ENCODE measurements at regions not wholly inside any gene's neighbourhood (a gene's known extent, or its start where the extent isn't known, plus 50 kb on each side); places are given as distances from the start of the nearest gene placed in this dataset.

GRCh38 chr4:184897895-184898294, 72.1 kb upstream of the ACSL1 start:
- ATAC-seq = peak; percentile 6
- no peaks in the 10 kb centered on the region for H3K9me3 ChIP-seq
- intact Hi-C loops (cut with DNase I) = no loop called here
- H3K27ac ChIP-seq = peak overlapping the region in 1 of 2 donors; percentile 82
- H3K27me3 ChIP-seq = peaks cover 0 to 4% of the 10 kb centered on the region in 2 donors
- TF ChIP-seq, protein P1, sequence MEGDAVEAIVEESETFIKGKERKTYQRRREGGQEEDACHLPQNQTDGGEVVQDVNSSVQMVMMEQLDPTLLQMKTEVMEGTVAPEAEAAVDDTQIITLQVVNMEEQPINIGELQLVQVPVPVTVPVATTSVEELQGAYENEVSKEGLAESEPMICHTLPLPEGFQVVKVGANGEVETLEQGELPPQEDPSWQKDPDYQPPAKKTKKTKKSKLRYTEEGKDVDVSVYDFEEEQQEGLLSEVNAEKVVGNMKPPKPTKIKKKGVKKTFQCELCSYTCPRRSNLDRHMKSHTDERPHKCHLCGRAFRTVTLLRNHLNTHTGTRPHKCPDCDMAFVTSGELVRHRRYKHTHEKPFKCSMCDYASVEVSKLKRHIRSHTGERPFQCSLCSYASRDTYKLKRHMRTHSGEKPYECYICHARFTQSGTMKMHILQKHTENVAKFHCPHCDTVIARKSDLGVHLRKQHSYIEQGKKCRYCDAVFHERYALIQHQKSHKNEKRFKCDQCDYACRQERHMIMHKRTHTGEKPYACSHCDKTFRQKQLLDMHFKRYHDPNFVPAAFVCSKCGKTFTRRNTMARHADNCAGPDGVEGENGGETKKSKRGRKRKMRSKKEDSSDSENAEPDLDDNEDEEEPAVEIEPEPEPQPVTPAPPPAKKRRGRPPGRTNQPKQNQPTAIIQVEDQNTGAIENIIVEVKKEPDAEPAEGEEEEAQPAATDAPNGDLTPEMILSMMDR (IDR thresholded peaks at IDR 0.05) = no peak
- H3K4me1 ChIP-seq = peaks cover 0 to 66% of the 10 kb centered on the region in 2 donors
- no peak overlapping the region for H3K4me3 ChIP-seq
- peak in 1 of 4 donors; percentile 46 for DNase-seq
- H3K36me3 ChIP-seq = no peaks in the 10 kb centered on the region

GRCh38 chr4:184898793-184899192, 73.0 kb upstream of the ACSL1 start:
- intact Hi-C loops (cut with DNase I) = no loop called here
- Histone ChIP-seq H3K4me1 (peaks cover 0 to 64% of the 10 kb centered on the region in 2 donors), H3K36me3 (no peaks in the 10 kb centered on the region), H3K27me3 (peaks cover 0 to 4% of the 10 kb centered on the region in 2 donors), H3K4me3 (no peak overlapping the region), H3K9me3 (no peaks in the 10 kb centered on the region), H3K27ac (peak overlapping the region in 1 of 2 donors; percentile 82)
- no peak for DNase-seq
- TF ChIP-seq, protein P1 (IDR thresholded peaks at IDR 0.05) = no peak
- no peak for ATAC-seq

GRCh38 chr4:184899261-184900134, 73.7 kb upstream of the ACSL1 start:
- intact Hi-C loops (cut with DNase I) = no loop called here
- no peaks in the 10 kb centered on the region for H3K36me3 ChIP-seq
- H3K4me1 ChIP-seq = peaks cover 0 to 57% of the 10 kb centered on the region in 2 donors
- H3K27ac ChIP-seq = peak overlapping the region in 1 of 2 donors; percentile 82
- H3K9me3 ChIP-seq = no peaks in the 10 kb centered on the region
- peaks cover 0 to 4% of the 10 kb centered on the region in 2 donors for H3K27me3 ChIP-seq
- TF ChIP-seq, protein P1 (IDR thresholded peaks at IDR 0.05) = no peak
- peak; percentile 82 for ATAC-seq
- no peak overlapping the region for H3K4me3 ChIP-seq
- DNase-seq = peak in 2 of 4 donors; percentile 80 to 91

GRCh38 chr4:184900184-184900583, 74.4 kb upstream of the ACSL1 start:
- no peaks in the 10 kb centered on the region for H3K36me3 ChIP-seq
- TF ChIP-seq, protein P1 (IDR thresholded peaks at IDR 0.05) = no peak
- intact Hi-C loops (cut with DNase I) = no loop called here
- peaks cover 0 to 4% of the 10 kb centered on the region in 2 donors for H3K27me3 ChIP-seq
- no peaks in the 10 kb centered on the region for H3K9me3 ChIP-seq
- ATAC-seq = no peak
- H3K4me3 ChIP-seq = no peak overlapping the region
- peaks cover 0 to 50% of the 10 kb centered on the region in 2 donors for H3K4me1 ChIP-seq
- peak overlapping the region in 1 of 2 donors; percentile 82 for H3K27ac ChIP-seq
- DNase-seq = no peak

DNA sequence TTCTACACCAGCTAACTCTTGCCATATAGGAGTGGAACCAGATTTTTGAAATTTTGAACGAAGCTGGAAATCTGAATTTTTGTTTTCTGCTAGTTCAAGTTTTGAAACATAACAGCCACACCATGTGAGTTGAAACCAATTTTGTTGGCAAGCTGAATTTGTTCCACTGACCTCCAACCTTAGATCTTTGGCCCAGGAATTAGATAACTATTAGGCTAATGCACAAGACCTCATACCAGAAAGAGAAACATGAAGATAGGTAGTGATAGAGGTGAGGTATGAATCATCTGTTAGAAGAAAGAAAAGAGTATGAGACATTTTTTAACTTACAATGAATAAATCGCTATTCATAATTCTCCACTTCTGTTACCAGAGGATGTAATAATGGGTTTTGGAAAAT, 76.8 kb upstream of the ACSL1 start:
- peaks cover 0 to 35% of the 10 kb centered on the region in 2 donors for H3K4me1 ChIP-seq
- ATAC-seq (no peak), DNase-seq (no peak)
- TF ChIP-seq, protein P1 (IDR thresholded peaks at IDR 0.05) = no peak
- intact Hi-C loops (cut with DNase I) = no loop called here
- no peaks in the 10 kb centered on the region for H3K36me3 ChIP-seq
- no peak overlapping the region for H3K27ac ChIP-seq
- no peak overlapping the region for H3K4me3 ChIP-seq
- no peaks in the 10 kb centered on the region for H3K27me3 ChIP-seq
- no peaks in the 10 kb centered on the region for H3K9me3 ChIP-seq
